ENCODE measurements at regions not wholly inside any gene's neighbourhood (a gene's known extent, or its start where the extent isn't known, plus 50 kb on each side); places are given as distances from the start of the nearest gene placed in this dataset.

GRCh38 chr3:99287876-99288275 lies 350.5 kb upstream of the COL8A1 start:
- WGBS, 2 donors (ENCODE audit: extremely low coverage in 2 of 2, insufficient read length in 2 of 2, insufficient replicate concordance in 1 of 2), result no CpG with 5 or more reads among the region's 2 CpGs
- Histone ChIP-seq H2BK15ac (ENCODE audit: low read length) (no peak overlapping the region), H3K18ac (ENCODE audit: low read length) (no peak overlapping the region), H2BK12ac (ENCODE audit: low read length) (no peak overlapping the region), H3K4me2 (ENCODE audit: insufficient read depth, low read length, poor library complexity, severe bottlenecking) (no peak overlapping the region), H3K9me3 (replicated peaks in 1 of 2; ENCODE audit: control insufficient read depth in 2 of 2, insufficient read depth in 1 of 2, low read depth in 1 of 2, low read length in 2 of 2) (peaks cover 0 to 2% of the 10 kb centered on the region in 2 donors), H2AK5ac (ENCODE audit: low read depth, low read length) (no peak overlapping the region), H3K23ac (ENCODE audit: low read depth, low read length, poor library complexity) (no peak overlapping the region), H3K27me3 (ENCODE audit: control insufficient read depth in 3 of 3, insufficient read depth in 3 of 3, low read depth in 1 of 3, low read length in 3 of 3) (no peaks in the 10 kb centered on the region), H3K14ac (ENCODE audit: low read length) (no peak overlapping the region), H3K4me3 (ENCODE audit: low read length in 2 of 2) (no peak overlapping the region), H3K27ac (replicated peaks; ENCODE audit: low read length) (no peak overlapping the region), H4K8ac (ENCODE audit: low read depth, low read length) (no peak overlapping the region), H2BK120ac (ENCODE audit: low read depth, low read length) (no peak overlapping the region), H3K4me1 (ENCODE audit: control insufficient read depth in 2 of 2, insufficient read depth in 1 of 2, low read depth in 1 of 2, low read length in 2 of 2) (no peaks in the 10 kb centered on the region), H3K36me3 (replicated peaks in 1 of 2; ENCODE audit: control insufficient read depth in 2 of 2, insufficient read depth in 2 of 2, low read length in 2 of 2) (no peaks in the 10 kb centered on the region), H2AFZ (ENCODE audit: low read length) (no peak overlapping the region), H2BK5ac (ENCODE audit: low read length) (no peak overlapping the region), H4K91ac (ENCODE audit: low read depth, low read length, poor library complexity) (no peak overlapping the region), H3K4ac (ENCODE audit: low read length) (no peak overlapping the region), H3K79me1 (ENCODE audit: low read depth, low read length) (no peaks in the 10 kb centered on the region), H3K9ac (ENCODE audit: low read depth, low read length, poor library complexity) (no peak overlapping the region)
- no peak for DNase-seq (ENCODE audit: low spot score)

- Histone ChIP-seq H3K9me3 (replicated peaks in 1 of 2; ENCODE audit: control insufficient read depth in 2 of 2, insufficient read depth in 1 of 2, low read depth in 1 of 2, low read length in 2 of 2) (peaks cover 0 to 2% of the 10 kb centered on the region in 2 donors), H2BK12ac (ENCODE audit: low read length) (no peak overlapping the region), H2AK5ac (ENCODE audit: low read depth, low read length) (no peak overlapping the region), H3K27me3 (ENCODE audit: control insufficient read depth in 3 of 3, insufficient read depth in 3 of 3, low read depth in 1 of 3, low read length in 3 of 3) (no peaks in the 10 kb centered on the region), H2BK5ac (ENCODE audit: low read length) (no peak overlapping the region), H3K14ac (ENCODE audit: low read length) (no peak overlapping the region), H2BK120ac (ENCODE audit: low read depth, low read length) (no peak overlapping the region), H3K27ac (replicated peaks; ENCODE audit: low read length) (no peak overlapping the region), H3K4me2 (ENCODE audit: insufficient read depth, low read length, poor library complexity, severe bottlenecking) (no peak overlapping the region), H3K9ac (ENCODE audit: low read depth, low read length, poor library complexity) (no peak overlapping the region), H3K4me3 (ENCODE audit: low read length in 2 of 2) (no peak overlapping the region), H3K23ac (ENCODE audit: low read depth, low read length, poor library complexity) (no peak overlapping the region), H4K91ac (ENCODE audit: low read depth, low read length, poor library complexity) (no peak overlapping the region), H3K79me1 (ENCODE audit: low read depth, low read length) (no peaks in the 10 kb centered on the region), H3K36me3 (replicated peaks in 1 of 2; ENCODE audit: control insufficient read depth in 2 of 2, insufficient read depth in 2 of 2, low read length in 2 of 2) (no peaks in the 10 kb centered on the region), H4K8ac (ENCODE audit: low read depth, low read length) (no peak overlapping the region), H2BK15ac (ENCODE audit: low read length) (no peak overlapping the region), H3K18ac (ENCODE audit: low read length) (no peak overlapping the region), H3K4me1 (ENCODE audit: control insufficient read depth in 2 of 2, insufficient read depth in 1 of 2, low read depth in 1 of 2, low read length in 2 of 2) (no peaks in the 10 kb centered on the region), H3K4ac (ENCODE audit: low read length) (no peak overlapping the region), H2AFZ (ENCODE audit: low read length) (no peak overlapping the region)
- no peak for DNase-seq (ENCODE audit: low spot score)
Observed at GRCh38 chr3:99286266-99286845, 352.0 kb upstream of the COL8A1 start.

- WGBS, 2 donors (ENCODE audit: extremely low coverage in 2 of 2, insufficient read length in 2 of 2, insufficient replicate concordance in 1 of 2), result no CpG with 5 or more reads among the region's 9 CpGs
- no peak for DNase-seq (ENCODE audit: low spot score)
- no peak overlapping the region for H3K23ac ChIP-seq (ENCODE audit: low read depth, low read length, poor library complexity)
Observed at GRCh38 chr3:99269606-99270351, 368.3 kb upstream of the DCBLD2 start.

GRCh38 chr3:99256788-99257187 lies 355.3 kb upstream of the DCBLD2 start:
- H3K79me1 ChIP-seq (ENCODE audit: low read depth, low read length), result no peaks in the 10 kb centered on the region
- no peak overlapping the region for H3K9ac ChIP-seq (ENCODE audit: low read depth, low read length, poor library complexity)
- H3K27me3 ChIP-seq (ENCODE audit: control insufficient read depth in 3 of 3, insufficient read depth in 3 of 3, low read depth in 1 of 3, low read length in 3 of 3), result no peaks in the 10 kb centered on the region
- no peak overlapping the region for H3K4me2 ChIP-seq (ENCODE audit: insufficient read depth, low read length, poor library complexity, severe bottlenecking)
- H2BK5ac ChIP-seq (ENCODE audit: low read length), result no peak overlapping the region
- no peak overlapping the region for H2BK12ac ChIP-seq (ENCODE audit: low read length)
- H2AFZ ChIP-seq (ENCODE audit: low read length), result no peak overlapping the region
- H3K4me1 ChIP-seq (ENCODE audit: control insufficient read depth in 2 of 2, insufficient read depth in 1 of 2, low read depth in 1 of 2, low read length in 2 of 2), result no peaks in the 10 kb centered on the region
- H3K4ac ChIP-seq (ENCODE audit: low read length), result no peak overlapping the region
- peaks cover 0 to 4% of the 10 kb centered on the region in 2 donors for H3K9me3 ChIP-seq (replicated peaks in 1 of 2; ENCODE audit: control insufficient read depth in 2 of 2, insufficient read depth in 1 of 2, low read depth in 1 of 2, low read length in 2 of 2)
- no peak overlapping the region for H3K18ac ChIP-seq (ENCODE audit: low read length)
- H3K36me3 ChIP-seq (replicated peaks in 1 of 2; ENCODE audit: control insufficient read depth in 2 of 2, insufficient read depth in 2 of 2, low read length in 2 of 2), result peaks cover 0 to 2% of the 10 kb centered on the region in 2 donors
- no peak overlapping the region for H4K91ac ChIP-seq (ENCODE audit: low read depth, low read length, poor library complexity)
- H3K4me3 ChIP-seq (ENCODE audit: low read length in 2 of 2), result no peak overlapping the region
- H3K23ac ChIP-seq (ENCODE audit: low read depth, low read length, poor library complexity), result no peak overlapping the region
- H3K27ac ChIP-seq (replicated peaks; ENCODE audit: low read length), result no peak overlapping the region
- H3K14ac ChIP-seq (ENCODE audit: low read length), result no peak overlapping the region
- no peak overlapping the region for H2BK15ac ChIP-seq (ENCODE audit: low read length)
- DNase-seq (ENCODE audit: low spot score), result no peak
- H4K8ac ChIP-seq (ENCODE audit: low read depth, low read length), result no peak overlapping the region
- H2BK120ac ChIP-seq (ENCODE audit: low read depth, low read length), result no peak overlapping the region
- no CpG with 5 or more reads among the region's 3 CpGs for WGBS, 2 donors (ENCODE audit: extremely low coverage in 2 of 2, insufficient read length in 2 of 2, insufficient replicate concordance in 1 of 2)
- H2AK5ac ChIP-seq (ENCODE audit: low read depth, low read length), result no peak overlapping the region

More at GRCh38 chr3:99269606-99270351, 368.3 kb upstream of the DCBLD2 start:
- Histone ChIP-seq H2BK120ac (ENCODE audit: low read depth, low read length) (no peak overlapping the region), H4K8ac (ENCODE audit: low read depth, low read length) (no peak overlapping the region), H3K27ac (replicated peaks; ENCODE audit: low read length) (no peak overlapping the region), H3K9ac (ENCODE audit: low read depth, low read length, poor library complexity) (no peak overlapping the region), H3K4me3 (ENCODE audit: low read length in 2 of 2) (no peak overlapping the region), H2BK15ac (ENCODE audit: low read length) (no peak overlapping the region), H3K18ac (ENCODE audit: low read length) (no peak overlapping the region), H3K14ac (ENCODE audit: low read length) (no peak overlapping the region), H2BK12ac (ENCODE audit: low read length) (no peak overlapping the region), H2AK5ac (ENCODE audit: low read depth, low read length) (no peak overlapping the region), H3K27me3 (ENCODE audit: control insufficient read depth in 3 of 3, insufficient read depth in 3 of 3, low read depth in 1 of 3, low read length in 3 of 3) (no peaks in the 10 kb centered on the region), H3K4me2 (ENCODE audit: insufficient read depth, low read length, poor library complexity, severe bottlenecking) (no peak overlapping the region), H3K9me3 (replicated peaks in 1 of 2; ENCODE audit: control insufficient read depth in 2 of 2, insufficient read depth in 1 of 2, low read depth in 1 of 2, low read length in 2 of 2) (no peaks in the 10 kb centered on the region), H4K91ac (ENCODE audit: low read depth, low read length, poor library complexity) (no peak overlapping the region), H3K79me1 (ENCODE audit: low read depth, low read length) (no peaks in the 10 kb centered on the region), H2AFZ (ENCODE audit: low read length) (no peak overlapping the region), H2BK5ac (ENCODE audit: low read length) (no peak overlapping the region), H3K4me1 (ENCODE audit: control insufficient read depth in 2 of 2, insufficient read depth in 1 of 2, low read depth in 1 of 2, low read length in 2 of 2) (no peaks in the 10 kb centered on the region), H3K36me3 (replicated peaks in 1 of 2; ENCODE audit: control insufficient read depth in 2 of 2, insufficient read depth in 2 of 2, low read length in 2 of 2) (no peaks in the 10 kb centered on the region), H3K4ac (ENCODE audit: low read length) (no peak overlapping the region)
